Stimulated activated CD4-positive, alpha-beta T cell treated with anti-CD3 and anti-CD28 coated beads, TNF-alpha, amount 100 ng/mL, for 1 hour (primary cell): ENCODE measurements at regions not wholly inside any gene's neighbourhood (a gene's known extent, or its start where the extent isn't known, plus 50 kb on each side); places are given as distances from the start of the nearest gene placed in this dataset.

Source experiments
- DNase-seq, 3 donors: peaks; one replicate each; pipeline ENCODE4 v3.0.0-alpha.2; 2020; ENCODE audit warnings: low read depth in 3 of 3, low spot score in 1 of 3

DNA sequence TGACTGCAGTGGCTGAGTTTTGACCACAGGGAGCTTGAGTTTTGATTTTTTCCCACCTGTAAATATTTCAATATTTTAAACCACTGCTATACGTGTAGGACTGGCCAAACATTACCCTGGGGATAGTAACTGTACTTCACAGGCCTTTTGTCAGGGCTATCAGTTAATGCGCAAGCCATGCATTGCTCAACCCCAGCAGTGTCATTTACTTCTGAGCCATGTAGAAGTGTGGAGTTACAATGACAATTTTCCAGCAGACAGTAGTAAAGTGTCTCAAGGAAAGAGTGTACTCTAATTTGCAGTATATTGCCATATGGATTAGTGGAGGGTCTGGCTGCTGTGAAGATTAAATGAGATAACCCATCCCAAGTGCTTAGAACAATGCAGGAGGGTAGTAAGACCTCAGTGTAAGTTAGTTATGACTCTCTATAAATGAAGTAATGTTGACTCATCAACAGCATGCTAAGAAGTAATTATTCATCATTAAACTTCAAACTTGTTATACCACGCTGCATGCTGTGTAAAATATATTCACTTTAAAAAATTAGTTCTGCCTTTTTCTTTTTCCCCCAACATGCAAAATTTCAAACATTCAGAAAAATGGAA, 489.2 kb downstream of the KDM4C start:
- no peak for DNase-seq

GRCh38 chr9:7245976-7246580, 488.3 kb downstream of the KDM4C start:
- no peak for DNase-seq

DNA sequence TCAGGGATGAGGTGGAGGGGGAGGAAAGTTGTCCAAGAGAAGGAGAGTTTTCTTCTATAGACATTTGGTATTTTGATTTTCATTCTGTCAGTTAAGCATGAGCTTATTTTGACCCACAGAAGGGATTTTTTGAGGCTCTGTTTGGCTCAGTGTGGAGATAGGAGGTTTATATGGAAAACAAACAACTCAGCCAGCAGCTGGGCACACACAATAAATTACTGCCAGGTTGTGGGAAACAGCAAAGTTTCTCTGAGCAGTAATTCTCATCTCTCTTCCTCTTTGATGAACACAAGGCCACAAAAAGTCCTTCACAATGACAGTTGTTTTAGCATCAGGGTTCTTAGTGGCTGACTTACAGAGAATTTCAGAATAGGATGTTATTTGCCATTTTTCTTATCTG, 486.1 kb downstream of the KDM4C start:
- DNase-seq, result no peak

GRCh38 chr9:7242126-7242525, 484.4 kb downstream of the KDM4C start:
- no peak for DNase-seq

GRCh38 chr9:7241694-7242093, 483.9 kb downstream of the KDM4C start:
- DNase-seq, result no peak

- no peak for DNase-seq
These were observed 483.0 kb downstream of the KDM4C start for GRCh38 chr9:7240569-7241311.

GRCh38 chr9:7239708-7240107, 481.9 kb downstream of the KDM4C start:
- DNase-seq, result no peak

DNA sequence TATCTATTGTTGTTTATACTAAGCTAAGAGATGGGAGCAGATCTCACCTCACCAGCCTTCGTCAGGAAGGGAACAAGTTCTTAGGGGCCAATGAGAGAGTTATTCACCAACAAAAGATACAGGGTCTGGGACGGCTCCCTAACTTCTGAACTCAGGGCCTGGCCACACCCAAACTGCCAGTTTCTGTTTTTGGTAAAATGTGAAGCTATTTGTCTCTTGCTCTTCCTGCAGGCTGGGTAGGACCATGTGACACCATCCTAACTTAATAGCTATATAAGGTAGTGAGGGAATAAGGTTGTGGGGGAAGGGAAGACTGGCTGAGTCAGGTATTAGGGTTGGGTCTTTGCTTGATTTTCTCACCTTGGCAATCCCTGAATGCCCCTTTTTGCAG, 480.5 kb downstream of the KDM4C start:
- DNase-seq, result no peak

GRCh38 chr9:7237473-7238246, 479.9 kb downstream of the KDM4C start:
- no peak for DNase-seq

DNA sequence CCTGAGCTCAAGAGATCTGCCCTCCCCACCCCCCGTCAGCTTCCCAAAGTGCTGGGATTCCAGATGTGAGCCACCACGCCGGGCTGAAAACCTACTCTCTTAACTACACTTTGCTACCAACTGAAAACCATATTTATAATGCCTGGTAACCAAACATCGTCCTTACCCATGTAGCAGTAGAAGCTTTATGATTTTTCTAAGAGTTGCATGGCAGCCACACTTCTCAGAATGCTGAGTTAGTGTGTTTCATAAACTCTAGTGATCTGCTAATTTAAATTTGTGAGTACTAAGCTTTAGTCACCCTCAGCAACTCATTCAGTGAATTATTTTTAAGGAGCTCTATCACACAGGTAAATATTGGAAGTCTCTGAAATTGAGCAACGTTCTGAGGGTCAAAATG, 478.4 kb downstream of the KDM4C start:
- no peak for DNase-seq

DNA sequence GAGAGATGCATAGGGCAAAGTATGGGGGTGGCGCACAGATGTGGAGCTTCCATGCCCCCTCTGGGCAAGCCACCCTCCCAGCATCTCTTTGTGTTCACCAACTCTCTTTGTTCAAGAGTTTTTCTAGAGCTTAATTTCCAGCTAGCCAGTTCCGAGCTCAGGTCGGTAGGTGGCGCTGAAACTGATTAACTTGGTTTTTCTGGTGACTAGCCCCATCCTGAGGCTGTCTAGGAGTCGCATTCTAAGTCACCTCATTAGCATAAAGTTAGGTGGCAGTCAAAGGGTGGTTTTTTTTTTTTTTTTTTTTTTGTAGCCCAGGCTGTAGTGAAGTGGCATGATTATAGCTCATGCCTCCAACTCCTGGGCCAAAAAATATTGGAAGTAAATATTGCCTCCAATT, 476.4 kb downstream of the KDM4C start:
- no peak for DNase-seq

- no peak for DNase-seq
These were observed 471.8 kb downstream of the KDM4C start for GRCh38 chr9:7229571-7229970.

DNA sequence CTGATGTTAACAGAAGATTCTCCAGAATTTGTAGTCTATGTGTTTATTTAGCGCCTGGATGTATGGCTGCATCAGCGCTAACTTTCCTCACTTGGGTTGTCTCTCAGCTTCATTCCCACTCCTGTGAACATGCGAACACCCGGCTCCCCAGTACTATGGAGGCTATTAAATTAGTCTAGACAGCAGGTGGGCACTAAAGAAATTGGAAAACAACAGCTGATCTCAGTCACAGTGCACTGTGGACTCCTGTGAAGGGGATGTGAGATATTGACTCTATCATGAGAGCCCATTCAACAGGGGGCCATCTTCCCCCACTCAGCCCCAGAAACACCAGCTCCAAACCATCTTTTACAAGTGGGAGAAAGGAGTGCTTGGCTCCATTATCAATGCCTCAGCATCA, 471.0 kb downstream of the KDM4C start:
- DNase-seq, result no peak

DNA sequence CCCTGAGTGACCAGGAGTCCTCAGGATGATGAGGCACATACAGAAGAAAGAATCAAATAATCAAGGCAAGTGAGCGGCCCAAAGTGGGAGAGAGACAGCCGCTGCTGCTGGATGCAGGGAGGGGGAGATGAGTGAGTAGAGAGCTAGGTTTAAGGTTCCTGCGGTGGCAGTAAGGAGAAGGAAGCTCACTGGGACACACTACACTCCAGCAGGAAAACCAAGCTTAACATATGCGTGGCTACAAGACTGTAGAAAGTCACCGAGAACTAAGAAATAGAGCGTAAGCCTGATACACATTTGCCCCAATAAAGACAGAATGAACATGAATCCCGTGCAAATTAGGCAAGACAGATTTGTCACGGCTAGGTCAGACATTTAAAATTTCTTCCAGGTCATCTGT, 470.2 kb downstream of the KDM4C start:
- DNase-seq, result no peak

- DNase-seq, result no peak
These were observed 468.4 kb downstream of the KDM4C start for GRCh38 chr9:7226007-7226640.
